ENCODE measurements at regions not wholly inside any gene's neighbourhood (a gene's known extent, or its start where the extent isn't known, plus 50 kb on each side); places are given as distances from the start of the nearest gene placed in this dataset.

DNA sequence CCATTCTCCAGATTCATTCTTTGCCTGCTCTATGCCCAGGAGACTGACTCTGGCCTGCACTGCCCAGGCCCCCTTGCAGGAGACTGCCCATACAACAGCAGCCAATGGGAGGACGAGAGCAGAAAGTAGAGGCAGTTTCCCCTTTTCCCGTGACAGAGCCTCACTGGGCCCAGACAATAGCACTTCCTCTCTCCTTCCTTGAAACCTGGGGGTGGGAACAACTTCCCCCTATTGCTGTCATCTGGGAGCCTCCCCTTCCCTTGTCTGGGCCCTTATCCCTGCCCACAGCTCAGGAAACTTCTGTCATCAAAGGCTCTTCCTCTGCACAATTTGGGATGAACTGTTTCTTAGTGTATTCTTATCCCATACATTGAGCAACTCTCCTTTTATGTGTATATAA, 60.8 kb upstream of the KCNJ15 start:
- no peak for DNase-seq (ENCODE audit: low spot score)

DNA sequence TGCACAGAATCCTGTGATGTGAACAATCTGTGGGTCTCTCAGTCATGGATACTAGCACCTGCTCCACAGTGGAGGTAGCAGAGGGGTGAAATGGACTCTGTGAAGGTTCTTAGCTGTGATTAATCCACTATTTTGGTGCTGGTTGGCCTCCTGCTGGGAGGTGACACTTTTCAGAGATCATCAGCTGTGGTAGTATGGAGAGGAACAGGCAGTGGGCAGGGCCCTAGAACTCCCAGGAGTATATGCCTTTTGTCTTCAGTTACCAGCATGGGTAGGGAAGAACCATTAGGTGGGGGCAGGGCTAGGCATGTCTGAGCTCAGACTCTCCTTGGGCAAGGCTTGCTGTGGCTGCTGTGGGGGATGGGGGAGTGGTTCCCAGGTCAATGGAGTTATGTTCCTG, 54.0 kb upstream of the KCNJ15 start:
- DNase-seq (ENCODE audit: low spot score) = no peak

DNA sequence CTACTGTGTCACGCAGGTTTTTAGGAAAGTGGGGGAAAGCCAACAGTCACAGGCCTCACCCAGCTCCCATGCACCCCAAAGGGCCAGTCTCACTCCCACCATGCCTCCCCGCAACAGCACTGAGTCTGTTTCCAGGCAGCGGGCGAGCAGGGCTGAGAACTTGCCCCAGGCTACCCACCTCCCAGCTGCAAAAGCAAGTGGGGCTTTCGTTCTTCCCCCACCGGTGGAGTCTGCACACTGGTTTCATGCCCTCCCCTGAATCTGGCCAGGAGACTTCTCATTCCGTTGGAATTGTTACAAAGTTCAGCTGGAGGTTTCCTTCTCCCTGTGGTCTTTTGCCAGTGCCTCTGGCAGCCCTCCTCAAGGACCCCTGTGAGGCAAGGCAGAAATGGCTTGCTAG, 53.6 kb upstream of the KCNJ15 start:
- no peak for DNase-seq (ENCODE audit: low spot score)

GRCh38 chr21:38205940-38206339, 50.9 kb upstream of the KCNJ15 start:
- DNase-seq (ENCODE audit: low spot score) = no peak

- DNase-seq (ENCODE audit: low spot score) = no peak
These were observed 50.1 kb upstream of the KCNJ15 start for GRCh38 chr21:38206646-38207045.
